ENCODE measurements at regions not wholly inside any gene's neighbourhood (a gene's known extent, or its start where the extent isn't known, plus 50 kb on each side); places are given as distances from the start of the nearest gene placed in this dataset.

- H3K4me3 ChIP-seq (ENCODE audit: low read depth, low read length), result no peak overlapping the region
- TF ChIP-seq CTCF (IDR thresholded peaks at IDR 0.05; ENCODE audit: low read depth, low read length), result no peak
These were observed 216.3 kb upstream of the ADRA1B start for GRCh38 chr5:159700016-159700415.

- no peak overlapping the region for H3K4me3 ChIP-seq (ENCODE audit: low read depth, low read length)
- TF ChIP-seq CTCF (IDR thresholded peaks at IDR 0.05; ENCODE audit: low read depth, low read length), result no peak
These were observed 214.0 kb upstream of the ADRA1B start for GRCh38 chr5:159702301-159702700.

DNA sequence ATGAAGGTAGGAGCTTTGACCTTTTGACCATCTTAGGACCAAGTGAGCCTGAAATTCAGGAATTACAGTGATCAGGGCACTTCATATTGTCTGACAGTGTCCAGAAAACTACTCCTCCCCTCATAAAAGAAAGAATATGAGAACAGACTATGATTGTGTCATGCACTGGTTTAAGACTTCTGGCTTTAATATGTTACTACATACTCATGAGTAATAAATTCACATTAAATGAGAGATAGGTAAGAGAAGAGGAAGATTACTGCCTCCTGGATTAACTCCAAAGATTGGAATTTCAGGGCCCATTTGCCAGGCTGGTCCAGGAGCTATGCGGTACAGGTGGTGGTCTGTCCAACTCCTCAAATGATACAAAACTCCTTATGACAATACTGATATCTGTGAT is 213.5 kb upstream of the ADRA1B start:
- no peak overlapping the region for H3K4me3 ChIP-seq (ENCODE audit: low read depth, low read length)
- TF ChIP-seq CTCF (IDR thresholded peaks at IDR 0.05; ENCODE audit: low read depth, low read length), result no peak

DNA sequence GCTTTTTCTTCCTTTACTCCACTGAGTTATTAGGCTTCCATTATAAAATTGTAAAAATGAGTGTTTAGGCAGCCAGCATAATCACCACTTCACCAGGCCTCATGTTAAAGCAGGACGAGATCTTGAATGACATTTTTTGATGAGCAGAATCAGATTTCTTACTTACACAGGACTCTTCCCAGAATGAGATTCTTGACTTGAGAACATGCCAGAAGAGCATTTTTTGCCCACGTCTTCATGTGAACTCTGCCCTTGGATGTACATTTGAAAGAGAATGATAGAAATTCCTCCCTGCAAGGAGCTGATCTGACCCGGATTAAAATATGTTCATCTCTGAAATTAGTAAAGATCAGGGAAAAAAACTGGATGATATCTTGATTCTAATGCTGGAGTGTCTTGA is 212.1 kb upstream of the ADRA1B start:
- no peak for TF ChIP-seq CTCF (IDR thresholded peaks at IDR 0.05; ENCODE audit: low read depth, low read length)
- no peak overlapping the region for H3K4me3 ChIP-seq (ENCODE audit: low read depth, low read length)

DNA sequence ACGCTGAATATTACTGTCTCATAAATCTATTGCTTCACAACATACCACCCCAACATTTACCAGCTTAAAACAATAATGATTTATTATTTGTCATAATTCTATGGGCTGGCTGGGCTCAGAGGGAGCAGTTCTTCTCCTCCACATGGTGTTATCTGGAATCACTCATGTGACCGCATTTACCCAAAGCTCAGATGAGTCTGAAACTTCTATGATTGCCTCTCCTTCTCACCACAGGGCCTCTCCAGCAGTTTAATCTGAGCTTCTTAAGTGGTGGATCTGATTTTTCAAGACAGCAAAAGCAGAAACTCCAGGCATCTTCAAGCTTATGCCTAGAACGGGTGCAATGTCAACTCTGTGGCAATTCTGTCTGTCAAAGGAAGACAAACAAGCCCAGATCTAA is 210.3 kb upstream of the ADRA1B start:
- no peak for TF ChIP-seq CTCF (IDR thresholded peaks at IDR 0.05; ENCODE audit: low read depth, low read length)
- H3K4me3 ChIP-seq (ENCODE audit: low read depth, low read length), result no peak overlapping the region

DNA sequence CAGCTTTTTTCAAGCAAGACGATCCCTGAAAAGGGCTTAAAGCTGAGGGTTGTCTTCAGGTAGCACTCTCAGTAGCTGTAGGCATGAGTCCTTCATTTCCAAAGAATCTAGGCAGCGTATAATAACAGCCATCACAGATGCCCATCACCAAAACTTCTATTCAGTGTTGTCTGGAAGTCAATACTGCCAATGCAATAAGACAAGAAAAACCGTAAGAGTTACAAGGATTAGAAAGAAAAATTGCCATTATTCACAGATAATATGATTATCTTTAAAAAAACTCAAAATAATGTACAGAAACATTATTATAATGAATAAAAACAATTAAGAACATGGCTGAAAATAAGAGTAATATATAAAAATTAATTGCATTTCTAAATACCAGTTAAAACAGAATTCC is 208.2 kb upstream of the ADRA1B start:
- TF ChIP-seq CTCF (IDR thresholded peaks at IDR 0.05; ENCODE audit: low read depth, low read length), result no peak
- no peak overlapping the region for H3K4me3 ChIP-seq (ENCODE audit: low read depth, low read length)

DNA sequence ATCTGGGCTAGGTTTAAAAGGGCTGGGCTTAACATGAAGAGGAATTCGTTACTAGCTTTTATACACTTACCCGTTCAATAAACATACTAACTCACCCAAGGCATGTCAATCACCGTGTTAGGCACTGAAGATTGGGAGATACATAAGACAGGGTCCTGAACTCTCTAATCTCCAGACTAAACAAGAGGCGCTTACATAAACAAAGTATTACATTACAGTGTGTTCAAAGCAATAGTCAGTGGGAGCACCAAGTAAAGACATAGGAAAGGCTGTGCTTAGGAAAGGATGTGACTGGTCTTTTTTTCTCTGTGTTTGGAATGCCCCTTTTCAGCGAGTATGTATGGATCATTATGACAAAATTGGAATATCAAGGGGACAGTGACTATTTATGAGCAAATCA is 203.6 kb upstream of the ADRA1B start:
- no peak for TF ChIP-seq CTCF (IDR thresholded peaks at IDR 0.05; ENCODE audit: low read depth, low read length)
- no peak overlapping the region for H3K4me3 ChIP-seq (ENCODE audit: low read depth, low read length)
